Gastrocnemius medialis (tissue), 4 donors: ENCODE measurements at regions not wholly inside any gene's neighbourhood (a gene's known extent, or its start where the extent isn't known, plus 50 kb on each side); places are given as distances from the start of the nearest gene placed in this dataset.

Experiments
- POLR2A ChIP-seq, 2 donors: fragments of 450-650 bp; IDR thresholded peaks; one replicate each; pipeline ENCODE4 v1.6.1; 2017; ENCODE audit warnings: antibody characterized with exemption in 2 of 2, mild to moderate bottlenecking in 2 of 2, moderate library complexity in 2 of 2
- TF ChIP-seq, protein P1 (sequence below), 5 experiments: fragments of 450-650 bp in 3 of 5; fragments of 200-600 bp in 2 of 5; sonication (generic) in 2 of 5; IDR thresholded peaks in 4 of 5; conservative IDR thresholded peaks in 1 of 5; 1 replicate in 4 of 5; 2 replicates in 1 of 5; pipeline ENCODE4 v1.5.1; 2016 to 2019; ENCODE audit warnings: antibody characterized with exemption in 5 of 5, mild to moderate bottlenecking in 3 of 5, moderate library complexity in 3 of 5

DNA sequence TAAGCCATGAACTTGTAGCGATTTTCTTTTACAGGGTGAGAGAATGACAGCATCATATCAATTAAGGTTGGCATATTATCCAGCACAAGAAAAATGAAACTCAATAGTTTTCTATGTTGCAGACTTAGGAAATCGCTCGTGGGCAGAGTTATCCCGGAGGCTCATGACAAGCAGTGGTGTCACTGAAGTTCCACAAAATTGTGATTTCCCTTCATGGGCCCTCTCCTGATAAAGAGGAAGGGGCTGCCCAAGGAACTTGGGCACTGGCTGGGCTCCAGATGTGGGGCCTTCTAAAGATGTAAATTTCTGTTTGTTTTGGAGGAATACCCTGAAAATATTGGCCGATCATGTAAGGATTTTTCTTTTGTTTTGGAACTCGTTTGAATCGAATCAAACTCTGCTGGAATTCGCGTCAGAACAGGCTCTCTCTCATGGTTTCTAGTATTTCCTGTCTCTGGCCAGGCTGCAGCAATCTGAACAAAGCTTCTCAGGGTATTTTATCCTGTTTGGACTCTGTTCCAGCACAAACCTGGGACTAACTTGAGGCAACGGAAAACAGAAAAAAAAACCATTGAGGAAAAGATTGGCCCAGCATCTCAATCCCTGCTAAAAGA is 340.6 kb upstream of the NRP1 start:
- no peak for TF ChIP-seq POLR2A (IDR thresholded peaks at IDR 0.05)
- TF ChIP-seq, protein P1, sequence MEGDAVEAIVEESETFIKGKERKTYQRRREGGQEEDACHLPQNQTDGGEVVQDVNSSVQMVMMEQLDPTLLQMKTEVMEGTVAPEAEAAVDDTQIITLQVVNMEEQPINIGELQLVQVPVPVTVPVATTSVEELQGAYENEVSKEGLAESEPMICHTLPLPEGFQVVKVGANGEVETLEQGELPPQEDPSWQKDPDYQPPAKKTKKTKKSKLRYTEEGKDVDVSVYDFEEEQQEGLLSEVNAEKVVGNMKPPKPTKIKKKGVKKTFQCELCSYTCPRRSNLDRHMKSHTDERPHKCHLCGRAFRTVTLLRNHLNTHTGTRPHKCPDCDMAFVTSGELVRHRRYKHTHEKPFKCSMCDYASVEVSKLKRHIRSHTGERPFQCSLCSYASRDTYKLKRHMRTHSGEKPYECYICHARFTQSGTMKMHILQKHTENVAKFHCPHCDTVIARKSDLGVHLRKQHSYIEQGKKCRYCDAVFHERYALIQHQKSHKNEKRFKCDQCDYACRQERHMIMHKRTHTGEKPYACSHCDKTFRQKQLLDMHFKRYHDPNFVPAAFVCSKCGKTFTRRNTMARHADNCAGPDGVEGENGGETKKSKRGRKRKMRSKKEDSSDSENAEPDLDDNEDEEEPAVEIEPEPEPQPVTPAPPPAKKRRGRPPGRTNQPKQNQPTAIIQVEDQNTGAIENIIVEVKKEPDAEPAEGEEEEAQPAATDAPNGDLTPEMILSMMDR (IDR thresholded peaks at IDR 0.05 in 4 of 5, conservative IDR thresholded peaks at IDR 0.05 in 1 of 5) = no peak
